ENCODE measurements at regions not wholly inside any gene's neighbourhood (a gene's known extent, or its start where the extent isn't known, plus 50 kb on each side); places are given as distances from the start of the nearest gene placed in this dataset.

GRCh38 chr1:99561952-99562351, 84.0 kb upstream of the PALMD start:
- no peak for FAIRE-seq

GRCh38 chr1:99565606-99566289, 80.2 kb upstream of the PALMD start:
- no peak for DNase-seq (ENCODE audit: insufficient read length, low spot score)
- no peak for FAIRE-seq

More at GRCh38 chr1:99561952-99562351, 84.0 kb upstream of the PALMD start:
- DNase-seq (ENCODE audit: insufficient read length, low spot score), result no peak

DNA sequence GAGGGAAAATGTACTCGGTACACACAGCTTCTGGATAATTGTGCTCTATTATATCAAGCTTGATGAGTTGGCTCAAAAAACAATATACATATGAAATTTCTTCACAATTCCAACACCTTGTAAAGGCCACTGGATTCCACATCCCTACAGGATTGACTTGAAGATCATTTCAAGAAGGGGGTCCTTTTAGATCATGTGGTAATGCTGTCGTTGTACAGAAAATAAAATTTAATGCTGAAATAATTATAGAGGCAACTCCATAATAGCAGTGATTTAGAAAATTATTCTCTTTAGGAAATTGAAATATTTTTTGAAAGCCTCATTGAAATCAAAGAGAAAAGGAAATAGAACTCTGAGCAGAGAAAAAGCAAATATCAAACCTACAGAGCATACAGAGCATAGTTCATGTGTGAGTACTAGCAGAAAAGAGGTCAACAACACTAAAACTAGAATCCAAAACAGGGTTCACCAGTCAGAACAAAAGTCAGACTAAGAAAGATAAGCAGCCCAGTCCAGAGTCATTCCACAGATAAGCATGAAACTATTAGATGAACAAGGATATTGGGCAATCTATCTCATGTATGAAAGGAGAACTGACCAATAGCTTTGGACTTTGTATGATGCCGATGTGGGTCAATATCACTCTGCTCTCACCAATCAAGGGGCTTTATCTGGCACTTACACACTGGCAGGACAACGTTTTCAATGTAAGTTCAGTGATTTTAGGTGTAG, 79.5 kb upstream of the PALMD start:
- FAIRE-seq (no peak), DNase-seq (ENCODE audit: insufficient read length, low spot score) (no peak)

DNA sequence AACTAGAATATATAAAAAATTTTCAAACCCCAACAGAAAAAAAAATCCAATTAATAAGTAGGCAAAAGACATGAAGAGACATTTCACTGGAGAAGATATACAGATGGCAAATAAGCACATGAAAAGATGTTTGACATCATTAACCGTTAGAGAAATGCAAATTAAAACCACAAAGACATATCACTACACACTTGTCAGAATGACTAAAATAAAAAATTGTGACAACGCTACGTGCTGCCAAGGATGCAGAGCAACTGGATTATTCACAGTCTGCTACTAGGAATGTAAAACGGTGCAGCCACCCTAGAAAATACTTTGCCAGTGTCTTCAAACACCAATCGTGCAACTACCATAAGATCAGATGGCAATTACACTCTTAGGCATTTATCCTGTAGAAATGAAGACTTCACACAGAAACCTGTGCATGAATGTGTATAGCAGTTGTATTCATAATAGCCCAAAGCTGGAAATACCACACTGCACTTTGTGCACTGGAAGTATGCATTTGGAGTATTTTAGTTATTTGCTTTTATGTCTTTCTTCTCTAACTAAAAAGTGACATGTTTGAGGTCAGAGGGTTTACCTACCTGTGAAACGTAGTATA, 75.3 kb upstream of the PALMD start:
- no peak for DNase-seq (ENCODE audit: insufficient read length, low spot score)
- no peak for FAIRE-seq

DNA sequence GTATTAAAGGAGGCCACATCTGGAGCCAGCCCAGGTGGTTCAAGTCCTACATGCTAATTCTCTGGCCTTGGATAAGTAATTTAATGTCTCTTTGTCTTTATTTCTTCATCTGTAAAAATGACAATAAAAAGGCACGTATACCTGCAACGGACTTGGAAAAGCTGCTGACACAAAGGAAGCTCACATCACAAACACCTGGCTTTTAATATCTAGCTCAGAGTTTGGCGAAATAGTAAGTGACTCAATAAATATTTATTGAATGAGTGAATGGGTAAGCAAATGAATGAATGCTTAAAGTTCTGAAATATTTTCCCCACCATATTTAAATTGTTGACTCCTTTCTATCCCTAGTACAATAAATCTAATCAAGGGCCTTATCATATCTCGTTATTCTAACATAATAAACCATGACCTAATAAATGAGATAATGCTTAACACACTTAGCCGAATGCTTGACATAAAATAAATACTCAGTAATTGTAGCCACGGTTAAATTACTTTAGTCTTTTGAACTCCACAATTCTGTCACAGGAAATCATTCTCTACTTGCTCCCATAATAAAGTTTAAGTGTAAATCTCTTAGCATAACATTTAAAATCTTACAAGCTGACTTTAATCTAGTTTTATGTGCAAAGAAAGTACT, 74.7 kb upstream of the PALMD start:
- FAIRE-seq (no peak), DNase-seq (ENCODE audit: insufficient read length, low spot score) (no peak)

- FAIRE-seq, result no peak
- no peak for DNase-seq (ENCODE audit: insufficient read length, low spot score)
These were observed 72.3 kb upstream of the PALMD start for GRCh38 chr1:99573431-99574217.

GRCh38 chr1:99577313-99577712, 68.6 kb upstream of the PALMD start:
- FAIRE-seq (no peak), DNase-seq (ENCODE audit: insufficient read length, low spot score) (no peak)

- no peak for FAIRE-seq
- DNase-seq (ENCODE audit: insufficient read length, low spot score), result no peak
These were observed 66.2 kb upstream of the PALMD start for GRCh38 chr1:99579691-99580172.

DNA sequence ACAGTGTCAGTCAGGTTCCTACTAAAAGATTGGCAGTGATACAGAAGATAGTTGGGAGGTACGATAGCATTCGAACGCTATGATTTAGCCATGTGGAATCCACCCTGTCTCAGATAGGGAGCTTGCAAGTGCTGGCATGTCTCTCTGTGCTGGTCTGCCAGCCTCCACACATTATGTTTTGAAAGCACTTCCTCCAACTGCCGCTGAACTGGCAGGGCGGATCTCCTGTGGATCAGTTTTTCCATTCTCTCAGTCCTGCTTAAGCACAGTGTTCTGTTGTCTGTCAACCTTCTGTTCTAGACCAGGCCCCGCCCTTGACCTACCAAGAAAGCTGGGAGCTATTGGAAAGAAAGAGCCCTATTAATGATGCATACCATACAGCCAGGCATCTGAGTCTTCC, 65.5 kb upstream of the PALMD start:
- FAIRE-seq (no peak), DNase-seq (ENCODE audit: insufficient read length, low spot score) (no peak)

DNA sequence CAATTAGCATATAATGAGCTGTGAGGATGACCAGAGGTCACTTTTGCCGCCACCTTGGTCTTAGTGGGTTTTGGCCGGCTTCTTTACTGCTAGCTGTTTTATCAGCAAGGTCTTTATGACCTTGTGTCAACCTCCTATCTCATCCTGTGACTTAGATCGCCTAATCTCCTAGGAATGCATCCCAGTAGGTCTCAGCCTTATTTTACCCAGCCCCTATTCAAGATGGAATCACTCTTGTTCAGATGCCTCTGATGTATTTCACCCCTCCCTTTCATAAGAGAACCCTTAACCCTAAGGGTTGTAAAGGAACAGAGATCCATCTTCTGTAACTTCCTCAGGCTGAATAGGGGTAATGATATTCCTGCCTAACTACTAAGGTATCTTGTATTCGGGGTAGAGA, 58.9 kb upstream of the PALMD start:
- DNase-seq (ENCODE audit: insufficient read length, low spot score) (no peak), FAIRE-seq (no peak)

GRCh38 chr1:99589186-99589636, 56.7 kb upstream of the PALMD start:
- DNase-seq (ENCODE audit: insufficient read length, low spot score) (no peak), FAIRE-seq (no peak)

DNA sequence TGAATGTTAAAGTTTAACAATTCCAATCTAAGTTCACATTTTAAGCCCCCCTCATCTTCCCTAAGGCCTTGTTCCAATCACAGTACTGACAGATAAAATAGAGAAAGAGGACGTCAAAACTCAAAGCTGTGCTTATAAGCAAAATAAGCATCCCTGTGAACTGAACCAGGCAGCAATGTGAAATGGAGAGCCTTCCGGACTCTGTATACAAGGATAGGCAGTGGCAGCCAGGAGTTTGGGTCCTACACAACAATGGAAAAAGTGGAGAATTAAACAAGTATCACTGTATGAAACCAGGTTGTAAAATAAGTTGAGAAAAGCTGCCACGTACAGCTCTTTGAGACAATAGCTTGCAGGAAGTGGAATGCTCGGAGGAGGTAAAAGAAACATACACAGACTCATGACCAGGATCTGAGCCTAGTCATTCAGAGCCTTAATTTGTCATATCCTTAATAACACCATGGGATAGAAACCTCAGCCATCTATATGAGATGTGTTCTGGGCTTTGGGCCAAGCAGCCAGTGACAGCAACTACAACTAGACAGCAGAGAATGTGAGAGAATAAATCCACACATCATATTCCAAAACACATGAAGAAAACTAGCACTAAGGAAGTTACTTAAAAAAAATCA, 55.2 kb upstream of the PALMD start:
- FAIRE-seq, result no peak
- no peak for DNase-seq (ENCODE audit: insufficient read length, low spot score)

GRCh38 chr1:99591886-99592285, 54.0 kb upstream of the PALMD start:
- FAIRE-seq, result no peak

GRCh38 chr1:99594205-99594604, 51.7 kb upstream of the PALMD start:
- DNase-seq (ENCODE audit: insufficient read length, low spot score) (no peak), FAIRE-seq (no peak)

More at GRCh38 chr1:99591886-99592285, 54.0 kb upstream of the PALMD start:
- no peak for DNase-seq (ENCODE audit: insufficient read length, low spot score)

- no peak for DNase-seq (ENCODE audit: insufficient read length, low spot score)
- no peak for FAIRE-seq
These were observed 50.9 kb upstream of the PALMD start for GRCh38 chr1:99595041-99595440.

DNA sequence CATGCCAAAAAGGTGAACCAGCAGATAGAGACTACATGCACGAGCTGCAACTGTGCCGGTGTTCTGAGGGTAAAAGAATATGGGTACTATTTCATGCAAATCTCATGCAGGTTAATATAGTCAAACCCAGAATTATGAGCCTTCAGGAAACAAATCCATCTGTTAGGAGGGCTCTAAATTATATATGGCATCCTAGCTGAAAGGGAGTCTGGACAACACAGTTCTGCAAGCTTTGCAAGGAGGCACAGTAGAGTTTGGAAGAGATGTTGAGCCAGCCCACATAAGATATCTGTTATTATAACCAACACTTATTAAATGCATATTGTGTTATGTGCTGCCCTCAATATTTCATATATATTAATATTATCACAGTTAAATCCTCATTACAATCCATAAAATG, 50.5 kb upstream of the PALMD start:
- FAIRE-seq, result no peak

More for the DNA sequence above, 50.5 kb upstream of the PALMD start:
- DNase-seq (ENCODE audit: insufficient read length, low spot score), result no peak
